Skeletal muscle tissue (tissue), 3 donors: ENCODE measurements at regions not wholly inside any gene's neighbourhood (a gene's known extent, or its start where the extent isn't known, plus 50 kb on each side); places are given as distances from the start of the nearest gene placed in this dataset.
"Not testable (repeated sequence)": the region's sequence is repeated elsewhere in the genome, so short reads cannot be mapped to it uniquely, and the experiment has no call there.

Experiments
- H3K27ac ChIP-seq: one replicate; pipeline ENCODE4 v1.7.0; 2013; ENCODE audit warnings: mild to moderate bottlenecking, low read depth, low read length, inconsistent platforms
- H3K27me3 ChIP-seq, 3 donors: one replicate each; pipeline ENCODE4 v1.7.0; 2013; ENCODE audit warnings: low read length in 3 of 3; ENCODE audit not compliant: control insufficient read depth in 3 of 3, insufficient read depth in 3 of 3
- H3K36me3 ChIP-seq, 3 donors: one replicate each; pipeline ENCODE4 v1.7.0; 2013; ENCODE audit warnings: low read length in 3 of 3; ENCODE audit not compliant: control insufficient read depth in 3 of 3, insufficient read depth in 3 of 3
- H3K4me1 ChIP-seq, 3 donors: one replicate each; pipeline ENCODE4 v1.7.0; 2013; ENCODE audit warnings: low read length in 3 of 3, mild to moderate bottlenecking in 3 of 3; ENCODE audit not compliant: control insufficient read depth in 3 of 3, insufficient read depth in 3 of 3
- H3K4me3 ChIP-seq, 3 donors: one replicate each; pipeline ENCODE4 v1.7.0; 2013; ENCODE audit warnings: low read length in 3 of 3
- H3K9ac ChIP-seq, 3 donors: one replicate each; pipeline ENCODE4 v1.7.0; 2013; ENCODE audit warnings: low read length in 3 of 3, mild to moderate bottlenecking in 3 of 3, moderate library complexity in 2 of 3, low read depth in 1 of 3
- H3K9me3 ChIP-seq, 3 donors: one replicate each; pipeline ENCODE4 v1.7.0; 2013; ENCODE audit warnings: low read length in 3 of 3; ENCODE audit not compliant: control insufficient read depth in 3 of 3
- donor health status: Osteomylitis.

- H3K9me3 ChIP-seq, H3K9ac ChIP-seq, H3K27ac ChIP-seq, H3K4me1 ChIP-seq, H3K27me3 ChIP-seq, H3K4me3 ChIP-seq, H3K36me3 ChIP-seq: not testable (repeated sequence)
Measured at GRCh38 chr4:118539412-118540077, 145.6 kb upstream of the METTL14 start.

- H3K4me1 ChIP-seq, H3K27me3 ChIP-seq, H3K36me3 ChIP-seq, H3K27ac ChIP-seq, H3K9ac ChIP-seq, H3K4me3 ChIP-seq, H3K9me3 ChIP-seq: not testable (repeated sequence)
Measured at GRCh38 chr4:118556576-118556975, 128.6 kb upstream of the METTL14 start.

- Histone ChIP-seq H3K9me3 (no peaks in the 10 kb centered on the region), H3K4me1 (no peaks in the 10 kb centered on the region), H3K36me3 (no peaks in the 10 kb centered on the region), H3K27ac (no peak overlapping the region), H3K4me3 (no peak overlapping the region), H3K9ac (no peak overlapping the region), H3K27me3 (no peaks in the 10 kb centered on the region)
Measured at GRCh38 chr4:118557298-118557851, 127.8 kb upstream of the METTL14 start.

- not testable (repeated sequence) for H3K4me1 ChIP-seq, H3K9me3 ChIP-seq, H3K27me3 ChIP-seq, H3K4me3 ChIP-seq, H3K27ac ChIP-seq, H3K36me3 ChIP-seq, H3K9ac ChIP-seq
Measured at GRCh38 chr4:118558188-118558587, 127.0 kb upstream of the METTL14 start.

- not testable (repeated sequence) for H3K36me3 ChIP-seq, H3K4me3 ChIP-seq, H3K4me1 ChIP-seq, H3K27me3 ChIP-seq, H3K9ac ChIP-seq, H3K27ac ChIP-seq, H3K9me3 ChIP-seq
Measured at GRCh38 chr4:118561559-118561958, 123.6 kb upstream of the METTL14 start.

GRCh38 chr4:118566003-118566513 is 119.1 kb upstream of the METTL14 start:
- H3K27ac ChIP-seq, H3K9me3 ChIP-seq, H3K36me3 ChIP-seq, H3K4me3 ChIP-seq, H3K27me3 ChIP-seq, H3K4me1 ChIP-seq, H3K9ac ChIP-seq: not testable (repeated sequence)

GRCh38 chr4:118572991-118573390 is 112.2 kb upstream of the METTL14 start:
- not testable (repeated sequence) for H3K9ac ChIP-seq, H3K4me1 ChIP-seq, H3K4me3 ChIP-seq, H3K27ac ChIP-seq, H3K27me3 ChIP-seq, H3K36me3 ChIP-seq, H3K9me3 ChIP-seq

GRCh38 chr4:118574251-118574913 is 110.8 kb upstream of the METTL14 start:
- not testable (repeated sequence) for H3K9ac ChIP-seq, H3K4me3 ChIP-seq, H3K36me3 ChIP-seq, H3K4me1 ChIP-seq, H3K27me3 ChIP-seq, H3K27ac ChIP-seq, H3K9me3 ChIP-seq

GRCh38 chr4:118575057-118575456 is 110.1 kb upstream of the METTL14 start:
- H3K27ac ChIP-seq, H3K36me3 ChIP-seq: not testable (repeated sequence)

GRCh38 chr4:118575726-118576125 is 109.5 kb upstream of the METTL14 start:
- not testable (repeated sequence) for H3K4me3 ChIP-seq, H3K27ac ChIP-seq

More at GRCh38 chr4:118575057-118575456, 110.1 kb upstream of the METTL14 start:
- not testable (repeated sequence) for H3K27me3 ChIP-seq, H3K4me1 ChIP-seq, H3K4me3 ChIP-seq, H3K9ac ChIP-seq, H3K9me3 ChIP-seq

More at GRCh38 chr4:118575726-118576125, 109.5 kb upstream of the METTL14 start:
- not testable (repeated sequence) for H3K27me3 ChIP-seq, H3K9me3 ChIP-seq, H3K36me3 ChIP-seq, H3K4me1 ChIP-seq, H3K9ac ChIP-seq
